Kidney capillary endothelial cell (primary cell): ENCODE measurements at regions not wholly inside any gene's neighbourhood (a gene's known extent, or its start where the extent isn't known, plus 50 kb on each side); places are given as distances from the start of the nearest gene placed in this dataset.

ENCODE experiments used
- DNase-seq: peaks from one replicate; pipeline ENCODE4 v3.0.0-alpha.2; 2018; ENCODE audit warnings: low spot score

- DNase-seq: no peak
Observed at GRCh38 chr10:62548686-62549085, 174.5 kb downstream of the ZNF365 start.

GRCh38 chr10:62550173-62550572, 176.0 kb downstream of the ZNF365 start:
- no peak for DNase-seq

GRCh38 chr10:62554632-62555199, 180.5 kb downstream of the ZNF365 start:
- DNase-seq: peak; percentile 35

GRCh38 chr10:62559481-62560200, 185.5 kb downstream of the ZNF365 start:
- no peak for DNase-seq

- DNase-seq: no peak
Observed at GRCh38 chr10:62560201-62560819, 186.1 kb downstream of the ZNF365 start.

GRCh38 chr10:62561151-62561550, 187.0 kb downstream of the ZNF365 start:
- DNase-seq: no peak

- no peak for DNase-seq
Observed at GRCh38 chr10:62562101-62562500, 187.9 kb downstream of the ZNF365 start.

- no peak for DNase-seq
Observed at GRCh38 chr10:62562795-62563194, 188.6 kb downstream of the ZNF365 start.

GRCh38 chr10:62573929-62574328, 199.8 kb downstream of the ZNF365 start:
- DNase-seq: no peak

- DNase-seq: no peak
Observed at GRCh38 chr10:62577076-62577475, 202.9 kb downstream of the ZNF365 start.

- DNase-seq: no peak
Observed at GRCh38 chr10:62577666-62578291, 203.6 kb downstream of the ZNF365 start.

- DNase-seq: no peak
Observed at GRCh38 chr10:62578301-62578700, 204.1 kb downstream of the ZNF365 start.

GRCh38 chr10:62578916-62579315, 204.7 kb downstream of the ZNF365 start:
- no peak for DNase-seq

GRCh38 chr10:62580396-62580795, 206.2 kb downstream of the ZNF365 start:
- no peak for DNase-seq

GRCh38 chr10:62581351-62581750, 207.2 kb downstream of the ZNF365 start:
- no peak for DNase-seq

- no peak for DNase-seq
Observed at GRCh38 chr10:62582101-62582705, 208.0 kb downstream of the ZNF365 start.

GRCh38 chr10:62582804-62583208, 208.6 kb downstream of the ZNF365 start:
- peak; percentile 53 for DNase-seq

- no peak for DNase-seq
Observed at GRCh38 chr10:62583876-62584615, 209.9 kb downstream of the ZNF365 start.

GRCh38 chr10:62584731-62585130, 210.6 kb downstream of the ZNF365 start:
- no peak for DNase-seq

- DNase-seq: no peak
Observed at GRCh38 chr10:62585211-62585775, 211.1 kb downstream of the ZNF365 start.

GRCh38 chr10:62587011-62587410, 212.8 kb downstream of the ZNF365 start:
- DNase-seq: no peak

- DNase-seq: no peak
Observed at GRCh38 chr10:62588116-62588515, 213.9 kb downstream of the ZNF365 start.
